VCaP (cell line): ENCODE measurements at regions not wholly inside any gene's neighbourhood (a gene's known extent, or its start where the extent isn't known, plus 50 kb on each side); places are given as distances from the start of the nearest gene placed in this dataset.
"Not testable (repeated sequence)": the region's sequence is repeated elsewhere in the genome, so short reads cannot be mapped to it uniquely, and the experiment has no call there.

Experiments
- H3K27ac ChIP-seq: fragments of 450-650 bp; 2 replicates; pipeline ENCODE4 v1.5.1; 2017
- CTCF ChIP-seq: fragments of 450-650 bp; conservative IDR thresholded peaks from 2 replicates; pipeline ENCODE4 v1.5.1; 2017; ENCODE audit warnings: mild to moderate bottlenecking, moderate library complexity

- not testable (repeated sequence) for H3K27ac ChIP-seq
Measured at GRCh38 chr13:86253497-86253896, 454.3 kb upstream of the SLITRK6 start.

GRCh38 chr13:86255820-86256219 is 456.6 kb upstream of the SLITRK6 start:
- not testable (repeated sequence) for H3K27ac ChIP-seq

GRCh38 chr13:86269511-86269910 is 470.3 kb upstream of the SLITRK6 start:
- no peak overlapping the region for H3K27ac ChIP-seq
- TF ChIP-seq CTCF, result no peak

GRCh38 chr13:86282442-86282841 is 483.2 kb upstream of the SLITRK6 start:
- no peak for TF ChIP-seq CTCF
- no peak overlapping the region for H3K27ac ChIP-seq

- TF ChIP-seq CTCF, result no peak
- no peak overlapping the region for H3K27ac ChIP-seq
Measured at GRCh38 chr13:86283031-86283430, 483.8 kb upstream of the SLITRK6 start.

GRCh38 chr13:86298725-86299124 is 499.5 kb upstream of the SLITRK6 start:
- H3K27ac ChIP-seq, result no peak overlapping the region
- no peak for TF ChIP-seq CTCF

- H3K27ac ChIP-seq, result no peak overlapping the region
- no peak for TF ChIP-seq CTCF
Measured at GRCh38 chr13:86299128-86299527, 499.9 kb upstream of the SLITRK6 start.

- no peak for TF ChIP-seq CTCF
- H3K27ac ChIP-seq, result no peak overlapping the region
Measured at GRCh38 chr13:86309881-86310280, 510.7 kb upstream of the SLITRK6 start.

GRCh38 chr13:86313421-86313820 is 514.2 kb upstream of the SLITRK6 start:
- TF ChIP-seq CTCF, result no peak

More at GRCh38 chr13:86313421-86313820, 514.2 kb upstream of the SLITRK6 start:
- H3K27ac ChIP-seq, result no peak overlapping the region
